ENCODE measurements at regions not wholly inside any gene's neighbourhood (a gene's known extent, or its start where the extent isn't known, plus 50 kb on each side); places are given as distances from the start of the nearest gene placed in this dataset.

- H3K27ac ChIP-seq (ENCODE audit: insufficient read depth, low read depth, low read length): no peak overlapping the region
- ChIA-PET POLR2A (no interaction called here), CTCF (no interaction called here)
- FAIRE-seq (no peak), DNase-seq (ENCODE audit: low read depth, low spot score) (no peak)
- TF ChIP-seq POLR2AphosphoS5 (IDR thresholded peaks at IDR 0.05; ENCODE audit: insufficient read depth, low read depth, low read length) (no peak), FOS (IDR thresholded peaks at IDR 0.05; ENCODE audit: borderline replicate concordance, insufficient read depth, low read length) (no peak), EZH2 (IDR thresholded peaks at IDR 0.05; ENCODE audit: borderline replicate concordance, low read depth, low read length, severe bottlenecking) (no peak), CTCF (IDR thresholded peaks at IDR 0.05; ENCODE audit: extremely low read depth in 1 of 2, insufficient read depth in 1 of 2, low read depth in 1 of 2, low read length in 2 of 2) (no peak), MYC (IDR thresholded peaks at IDR 0.05; ENCODE audit: low read depth, low read length) (no peak), GATA2 (IDR thresholded peaks at IDR 0.05; ENCODE audit: insufficient read depth, insufficient read length, low read depth, low read length) (no peak), MAX (IDR thresholded peaks at IDR 0.05; ENCODE audit: insufficient read depth, insufficient read length) (no peak), POLR2A (IDR thresholded peaks at IDR 0.05; ENCODE audit: low read depth, low read length) (no peak), JUN (IDR thresholded peaks at IDR 0.05; ENCODE audit: borderline replicate concordance, insufficient read depth, insufficient read length, low read depth) (no peak)
- H4K20me1 ChIP-seq (replicated peaks; ENCODE audit: control insufficient read depth, extremely low read depth, insufficient read depth, low read length): no peaks in the 10 kb centered on the region
- no TSS peak for BruUV-seq (replicated peaks)
- dilution Hi-C loops (cut with MboI; ENCODE audit: extremely low pct_ligation_motif_present, low sequenced_read_pairs): no loop called here
- no peak overlapping the region for H3K9ac ChIP-seq (replicated peaks; ENCODE audit: extremely low read depth, insufficient read depth, low read length)
- intact Hi-C loops (cut with micrococcal nuclease): no loop called here
- H3K4me1 ChIP-seq (ENCODE audit: control insufficient read depth, extremely low read depth, insufficient read depth, low read length): peaks cover 5% of the 10 kb centered on the region
- no peaks in the 10 kb centered on the region for H3K79me2 ChIP-seq (ENCODE audit: control insufficient read depth, insufficient read depth, low read length)
- H3K36me3 ChIP-seq (ENCODE audit: control insufficient read depth in 2 of 2, extremely low read depth in 1 of 2, insufficient read depth in 2 of 2, low read length in 2 of 2): no peaks in the 10 kb centered on the region
- H3K9me1 ChIP-seq (replicated peaks; ENCODE audit: control insufficient read depth, extremely low read depth, insufficient read depth, low read length): no peaks in the 10 kb centered on the region
- H2AFZ ChIP-seq (ENCODE audit: low read depth, low read length): no peak overlapping the region
- no peak overlapping the region for H3K4me3 ChIP-seq (replicated peaks in 1 of 3; ENCODE audit: insufficient read depth in 1 of 3, low read depth in 1 of 3, low read length in 3 of 3)
- no peak overlapping the region for H3K4me2 ChIP-seq (ENCODE audit: insufficient read depth, low read length)
- H3K27me3 ChIP-seq (ENCODE audit: control insufficient read depth in 2 of 2, insufficient read depth in 2 of 2, low read length in 2 of 2): peaks cover 0 to 20% of the 10 kb centered on the region in 2 experiments
- H3K9me3 ChIP-seq (replicated peaks; ENCODE audit: control insufficient read depth, insufficient read depth, low read length): no peaks in the 10 kb centered on the region
These were observed 388.1 kb downstream of the NOVA1 start for GRCh38 chr14:26209699-26210098.
